ENCODE measurements at regions not wholly inside any gene's neighbourhood (a gene's known extent, or its start where the extent isn't known, plus 50 kb on each side); places are given as distances from the start of the nearest gene placed in this dataset.
A peak's percentile ranks its signal among the peaks of the same experiment; 100 is the strongest.

GRCh38 chr4:157840648-157841047 is 332.2 kb downstream of the GASK1B start:
- no peak for DNase-seq

- DNase-seq: no peak
Measured at GRCh38 chr4:157840034-157840433, 332.8 kb downstream of the GASK1B start.

GRCh38 chr4:157838366-157838765 is 334.5 kb downstream of the GASK1B start:
- no peak for DNase-seq

GRCh38 chr4:157837071-157837703 is 335.6 kb downstream of the GASK1B start:
- no peak for DNase-seq

- DNase-seq: no peak
Measured at GRCh38 chr4:157832596-157832995, 340.2 kb downstream of the GASK1B start.

GRCh38 chr4:157824021-157824420 is 348.8 kb downstream of the GASK1B start:
- DNase-seq: no peak

GRCh38 chr4:157821814-157822213 is 351.0 kb downstream of the GASK1B start:
- DNase-seq: no peak

GRCh38 chr4:157819693-157820464 is 352.9 kb downstream of the GASK1B start:
- no peak for DNase-seq

GRCh38 chr4:157818946-157819692 is 353.7 kb downstream of the GASK1B start:
- no peak for DNase-seq

- no peak for DNase-seq
Measured at GRCh38 chr4:157810137-157810774, 362.6 kb downstream of the GASK1B start.

- DNase-seq: no peak
Measured at GRCh38 chr4:157808796-157809383, 363.9 kb downstream of the GASK1B start.

GRCh38 chr4:157806184-157806583 is 366.6 kb downstream of the GASK1B start:
- DNase-seq: peak; percentile 9

- DNase-seq: peak; percentile 8
Measured at GRCh38 chr4:157804986-157805385, 367.8 kb downstream of the GASK1B start.

- peak; percentile 25 for DNase-seq
Measured at GRCh38 chr4:157803845-157804521, 368.8 kb downstream of the GASK1B start.

GRCh38 chr4:157803421-157803820 is 369.4 kb downstream of the GASK1B start:
- DNase-seq: no peak

- DNase-seq: no peak
Measured at GRCh38 chr4:157795495-157795894, 377.3 kb downstream of the GASK1B start.

GRCh38 chr4:157792716-157793115 is 380.1 kb downstream of the GASK1B start:
- no peak for DNase-seq

- DNase-seq: no peak
Measured at GRCh38 chr4:157791236-157791635, 381.6 kb downstream of the GASK1B start.

GRCh38 chr4:157787618-157788017 is 385.2 kb downstream of the GASK1B start:
- no peak for DNase-seq

- DNase-seq: no peak
Measured at GRCh38 chr4:157781361-157781760, 391.5 kb downstream of the GASK1B start.

- peak; percentile 42 for DNase-seq
Measured at GRCh38 chr4:157779081-157779480, 393.7 kb downstream of the GASK1B start.

GRCh38 chr4:157776930-157777528 is 395.8 kb downstream of the GASK1B start:
- DNase-seq: no peak

Data from retina (tissue), 1 donor.